ENCODE measurements at regions not wholly inside any gene's neighbourhood (a gene's known extent, or its start where the extent isn't known, plus 50 kb on each side); places are given as distances from the start of the nearest gene placed in this dataset.

DNA sequence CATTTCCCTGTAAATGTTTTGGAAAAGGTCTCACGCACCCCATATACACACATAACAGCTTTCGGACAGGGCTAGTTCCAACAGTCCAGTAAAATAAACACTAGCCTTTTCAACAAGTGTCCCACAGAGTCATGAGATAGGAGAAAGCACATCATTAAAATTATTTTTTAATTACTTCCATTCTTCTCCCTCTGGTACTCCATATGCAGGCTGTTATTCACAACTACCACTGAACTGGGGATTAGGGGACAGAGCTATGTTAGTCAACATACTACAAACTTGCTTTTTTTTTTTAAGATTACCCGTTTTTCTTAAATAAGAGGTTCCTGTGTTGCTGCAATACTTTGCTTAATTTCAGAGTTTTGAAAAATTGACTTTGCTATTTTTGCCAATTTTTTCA, 576.6 kb upstream of the KCND2 start:
- H3K36me3 ChIP-seq (ENCODE audit: control insufficient read depth in 2 of 2, extremely low read depth in 1 of 2, insufficient read depth in 2 of 2, low read length in 2 of 2), result no peaks in the 10 kb centered on the region
- no peak overlapping the region for H3K27ac ChIP-seq (ENCODE audit: control insufficient read depth, insufficient read depth, low read length)
- H3K27me3 ChIP-seq (ENCODE audit: control insufficient read depth, extremely low read depth, insufficient read depth, low read length), result no peaks in the 10 kb centered on the region
- no peak overlapping the region for H3K4me2 ChIP-seq (ENCODE audit: control insufficient read depth, extremely low read depth, insufficient read depth, low read depth, low read length)
- no peaks in the 10 kb centered on the region for H3K79me2 ChIP-seq (ENCODE audit: control insufficient read depth, insufficient read depth, low read length)
- no peak overlapping the region for H2AFZ ChIP-seq (ENCODE audit: control insufficient read depth, low read length)
- H3K9ac ChIP-seq (ENCODE audit: control insufficient read depth, extremely low read depth, insufficient read depth, low read length), result no peak overlapping the region
- H3K4me3 ChIP-seq (ENCODE audit: control insufficient read depth in 2 of 3, extremely low read depth in 1 of 3, insufficient read depth in 2 of 3, low read depth in 1 of 3, low read length in 3 of 3), result no peak overlapping the region
- H4K20me1 ChIP-seq (ENCODE audit: control insufficient read depth, extremely low read depth, insufficient read depth, low read length), result no peaks in the 10 kb centered on the region
- no peak for DNase-seq (ENCODE audit: low read depth, low spot score)
- no peak for FAIRE-seq
- no peaks in the 10 kb centered on the region for H3K9me3 ChIP-seq (ENCODE audit: control insufficient read depth, low read depth, low read length)
- TF ChIP-seq, protein P1, sequence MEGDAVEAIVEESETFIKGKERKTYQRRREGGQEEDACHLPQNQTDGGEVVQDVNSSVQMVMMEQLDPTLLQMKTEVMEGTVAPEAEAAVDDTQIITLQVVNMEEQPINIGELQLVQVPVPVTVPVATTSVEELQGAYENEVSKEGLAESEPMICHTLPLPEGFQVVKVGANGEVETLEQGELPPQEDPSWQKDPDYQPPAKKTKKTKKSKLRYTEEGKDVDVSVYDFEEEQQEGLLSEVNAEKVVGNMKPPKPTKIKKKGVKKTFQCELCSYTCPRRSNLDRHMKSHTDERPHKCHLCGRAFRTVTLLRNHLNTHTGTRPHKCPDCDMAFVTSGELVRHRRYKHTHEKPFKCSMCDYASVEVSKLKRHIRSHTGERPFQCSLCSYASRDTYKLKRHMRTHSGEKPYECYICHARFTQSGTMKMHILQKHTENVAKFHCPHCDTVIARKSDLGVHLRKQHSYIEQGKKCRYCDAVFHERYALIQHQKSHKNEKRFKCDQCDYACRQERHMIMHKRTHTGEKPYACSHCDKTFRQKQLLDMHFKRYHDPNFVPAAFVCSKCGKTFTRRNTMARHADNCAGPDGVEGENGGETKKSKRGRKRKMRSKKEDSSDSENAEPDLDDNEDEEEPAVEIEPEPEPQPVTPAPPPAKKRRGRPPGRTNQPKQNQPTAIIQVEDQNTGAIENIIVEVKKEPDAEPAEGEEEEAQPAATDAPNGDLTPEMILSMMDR (optimal IDR thresholded peaks at IDR 0.05 in 1 of 3, IDR thresholded peaks at IDR 0.05 in 1 of 3, conservative IDR thresholded peaks at IDR 0.05 in 1 of 3; ENCODE audit: extremely low read depth in 1 of 3, insufficient read depth in 2 of 3, low read length in 3 of 3), result no peak
- no peak for TF ChIP-seq EZH2 (IDR thresholded peaks at IDR 0.05; ENCODE audit: low read length)
- H3K4me1 ChIP-seq (ENCODE audit: control insufficient read depth, extremely low read depth, insufficient read depth, low read length), result no peaks in the 10 kb centered on the region
- no peaks in the 10 kb centered on the region for H3K9me1 ChIP-seq (ENCODE audit: control insufficient read depth, extremely low read depth, insufficient read depth, low read length)
- dilution Hi-C loops (cut with MboI; ENCODE audit: extremely low pct_ligation_motif_present, low sequenced_read_pairs), result no loop called here

- Histone ChIP-seq H3K4me1 (ENCODE audit: control insufficient read depth, extremely low read depth, insufficient read depth, low read length) (no peaks in the 10 kb centered on the region), H4K20me1 (ENCODE audit: control insufficient read depth, extremely low read depth, insufficient read depth, low read length) (no peaks in the 10 kb centered on the region), H2AFZ (ENCODE audit: control insufficient read depth, low read length) (no peak overlapping the region), H3K27me3 (ENCODE audit: control insufficient read depth, extremely low read depth, insufficient read depth, low read length) (no peaks in the 10 kb centered on the region), H3K27ac (ENCODE audit: control insufficient read depth, insufficient read depth, low read length) (no peak overlapping the region), H3K9me3 (ENCODE audit: control insufficient read depth, low read depth, low read length) (no peaks in the 10 kb centered on the region), H3K9ac (ENCODE audit: control insufficient read depth, extremely low read depth, insufficient read depth, low read length) (no peak overlapping the region), H3K4me2 (ENCODE audit: control insufficient read depth, extremely low read depth, insufficient read depth, low read depth, low read length) (no peak overlapping the region), H3K79me2 (ENCODE audit: control insufficient read depth, insufficient read depth, low read length) (no peaks in the 10 kb centered on the region), H3K4me3 (ENCODE audit: control insufficient read depth in 2 of 3, extremely low read depth in 1 of 3, insufficient read depth in 2 of 3, low read depth in 1 of 3, low read length in 3 of 3) (no peak overlapping the region), H3K9me1 (ENCODE audit: control insufficient read depth, extremely low read depth, insufficient read depth, low read length) (no peaks in the 10 kb centered on the region), H3K36me3 (ENCODE audit: control insufficient read depth in 2 of 2, extremely low read depth in 1 of 2, insufficient read depth in 2 of 2, low read length in 2 of 2) (no peaks in the 10 kb centered on the region)
- FAIRE-seq, result no peak
- TF ChIP-seq EZH2 (IDR thresholded peaks at IDR 0.05; ENCODE audit: low read length), result no peak
- TF ChIP-seq, protein P1 (optimal IDR thresholded peaks at IDR 0.05 in 1 of 3, IDR thresholded peaks at IDR 0.05 in 1 of 3, conservative IDR thresholded peaks at IDR 0.05 in 1 of 3; ENCODE audit: extremely low read depth in 1 of 3, insufficient read depth in 2 of 3, low read length in 3 of 3), result no peak
- dilution Hi-C loops (cut with MboI; ENCODE audit: extremely low pct_ligation_motif_present, low sequenced_read_pairs), result no loop called here
- DNase-seq (ENCODE audit: low read depth, low spot score), result no peak
Observed at GRCh38 chr7:119703895-119704294, 569.1 kb upstream of the KCND2 start.

Measured in keratinocyte (primary cell).